HG03196 (cell line): ENCODE measurements at regions not wholly inside any gene's neighbourhood (a gene's known extent, or its start where the extent isn't known, plus 50 kb on each side); places are given as distances from the start of the nearest gene placed in this dataset.

ENCODE experiments used
- ATAC-seq: cut with Tn5 transposase; IDR thresholded peaks from one replicate; pipeline ENCODE4 v1.9.1; 2021; ENCODE audit not compliant: unreplicated experiment

GRCh38 chr9:73548201-73548600, 396.5 kb downstream of the ANXA1 start:
- ATAC-seq, result no peak

DNA sequence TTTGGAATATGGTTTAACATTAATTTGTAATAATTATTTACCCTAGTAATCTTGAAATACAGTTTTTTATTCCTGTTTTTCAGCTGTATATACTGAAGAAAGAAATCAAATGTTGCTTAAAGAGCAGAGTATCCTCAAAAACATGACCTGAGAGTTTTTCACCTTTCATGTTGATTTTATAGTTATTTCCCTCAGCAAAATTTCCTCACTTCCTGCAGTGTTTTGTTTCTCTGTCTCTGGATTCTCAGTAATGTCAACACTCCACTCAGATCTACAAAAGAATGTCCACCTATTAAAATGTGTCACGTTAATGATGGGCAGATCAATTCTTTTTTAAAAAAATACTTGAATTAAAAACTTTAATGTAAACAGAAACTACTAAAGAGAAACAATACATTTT, 398.3 kb downstream of the ANXA1 start:
- ATAC-seq, result no peak

DNA sequence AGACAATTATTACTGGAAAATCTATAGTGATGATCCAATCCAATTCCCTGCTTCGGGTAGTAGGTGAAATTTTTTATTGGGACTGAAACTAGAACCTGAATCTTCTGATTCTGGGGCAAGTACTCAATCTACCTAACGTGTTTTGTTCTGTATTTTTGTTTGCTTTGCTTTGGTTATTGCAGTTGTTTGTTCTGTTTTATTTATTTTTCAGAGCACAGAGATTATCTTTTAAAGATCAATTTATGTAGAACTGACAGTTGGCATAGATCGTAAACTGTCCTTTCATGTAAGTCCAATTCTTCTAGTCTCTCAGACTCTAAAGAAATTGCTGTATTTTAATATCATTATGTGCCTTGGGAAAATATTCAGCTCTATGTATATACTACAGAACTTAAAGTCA, 401.6 kb downstream of the ANXA1 start:
- no peak for ATAC-seq

- ATAC-seq, result no peak
Observed at GRCh38 chr9:73558471-73558870, 406.8 kb downstream of the ANXA1 start.

GRCh38 chr9:73565026-73565425, 413.4 kb downstream of the ANXA1 start:
- no peak for ATAC-seq

- ATAC-seq, result no peak
Observed at GRCh38 chr9:73565833-73566465, 414.3 kb downstream of the ANXA1 start.

DNA sequence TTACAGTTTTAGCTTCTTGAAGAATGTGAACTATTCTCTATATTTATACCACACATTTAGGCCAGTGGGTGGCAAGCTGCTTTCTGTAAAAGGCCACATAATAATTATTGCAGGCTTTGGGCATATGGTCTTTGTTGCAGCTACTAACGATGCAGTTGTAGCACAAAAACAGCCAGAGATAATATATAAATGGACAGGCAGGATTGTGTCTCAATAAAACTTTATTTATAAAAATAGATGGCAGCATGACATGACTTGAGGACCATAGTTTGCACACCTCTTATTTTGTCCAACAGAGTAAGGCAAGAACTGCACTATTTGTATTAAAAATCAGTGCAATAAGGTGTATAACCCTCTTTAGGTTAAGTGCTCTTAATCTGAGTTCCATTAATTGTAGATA, 415.0 kb downstream of the ANXA1 start:
- no peak for ATAC-seq

- no peak for ATAC-seq
Observed at GRCh38 chr9:73573235-73573634, 421.6 kb downstream of the ANXA1 start.

- ATAC-seq, result no peak
Observed at GRCh38 chr9:73575101-73576060, 423.7 kb downstream of the ANXA1 start.

- ATAC-seq, result no peak
Observed at GRCh38 chr9:73577848-73578247, 426.2 kb downstream of the ANXA1 start.

DNA sequence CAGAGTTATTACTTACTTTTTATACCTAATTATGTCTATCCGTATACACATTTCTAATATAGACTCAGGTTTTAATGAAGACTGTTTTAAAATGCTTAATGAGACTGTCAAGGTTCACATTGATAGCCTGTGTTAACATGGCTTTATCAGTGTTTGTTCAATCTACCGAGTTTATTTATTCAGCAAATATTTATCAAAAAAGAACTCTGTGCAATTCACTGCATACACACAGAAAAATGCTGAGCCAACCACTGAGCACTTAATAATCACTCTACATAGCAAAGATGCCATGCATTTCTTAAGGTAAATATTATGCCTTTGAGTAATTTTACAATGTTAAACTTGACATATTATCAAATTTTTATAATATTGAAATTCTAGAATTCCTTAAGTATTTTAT, 428.2 kb downstream of the ANXA1 start:
- ATAC-seq, result no peak

DNA sequence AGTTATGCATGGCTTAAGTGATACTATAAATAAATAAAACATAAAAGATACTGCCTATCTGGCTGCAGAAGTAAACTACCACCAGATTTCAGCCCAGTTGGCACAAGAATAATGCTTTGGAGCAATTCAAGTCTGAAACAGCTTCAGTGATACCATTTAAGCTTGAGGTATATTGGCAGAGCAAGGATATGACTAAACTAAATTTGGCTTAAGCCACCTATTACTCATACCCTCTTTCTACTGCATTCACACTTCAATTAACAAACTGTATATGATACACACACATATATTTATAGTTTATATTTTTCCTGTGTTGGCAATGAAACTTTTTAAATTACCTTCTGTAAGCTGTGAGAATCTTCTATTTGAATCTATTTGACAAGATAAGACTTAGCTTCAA, 431.9 kb downstream of the ANXA1 start:
- ATAC-seq, result no peak

DNA sequence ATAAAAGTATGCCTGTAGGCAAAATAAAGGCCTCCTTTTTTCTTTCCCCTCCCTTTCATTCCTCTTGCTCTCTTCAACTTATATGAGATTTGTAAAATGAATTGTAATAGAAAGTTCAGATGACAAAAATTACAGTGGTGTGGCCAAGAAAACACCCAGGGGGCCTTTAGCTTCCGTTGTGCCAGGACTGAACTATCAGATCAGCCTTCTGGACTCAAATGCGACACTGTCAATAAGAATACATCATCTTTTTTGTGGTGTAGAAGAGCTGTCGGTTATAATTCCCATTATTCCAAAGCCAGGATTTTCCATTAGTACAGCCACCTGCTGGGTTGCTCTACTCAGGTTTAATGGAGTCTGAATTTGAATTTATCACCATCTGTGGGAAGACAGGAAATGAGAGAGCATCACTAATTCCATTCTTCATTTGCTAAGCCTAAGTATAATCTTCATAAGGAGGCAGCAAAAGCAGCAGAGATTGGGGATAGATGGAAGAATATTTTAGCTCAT, 443.4 kb downstream of the ANXA1 start:
- no peak for ATAC-seq

DNA sequence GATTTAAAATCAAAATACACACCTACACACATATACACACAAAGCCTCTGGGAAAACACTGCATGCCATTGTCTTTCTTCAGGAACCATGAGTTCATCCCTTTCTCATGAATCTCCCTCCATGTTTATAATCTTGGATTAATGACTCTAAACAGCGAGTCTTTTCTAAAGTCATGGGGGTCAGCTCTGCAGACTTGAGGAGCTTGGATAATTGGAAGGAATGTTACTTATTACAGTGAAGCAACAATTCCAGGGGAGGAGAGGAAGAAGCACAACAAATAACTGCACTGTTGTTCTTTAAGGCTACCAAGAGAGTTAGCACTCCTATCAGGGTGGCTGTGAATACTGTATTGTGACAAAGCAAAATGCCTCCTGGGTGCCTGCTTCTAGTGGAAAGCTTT, 444.7 kb downstream of the ANXA1 start:
- no peak for ATAC-seq

DNA sequence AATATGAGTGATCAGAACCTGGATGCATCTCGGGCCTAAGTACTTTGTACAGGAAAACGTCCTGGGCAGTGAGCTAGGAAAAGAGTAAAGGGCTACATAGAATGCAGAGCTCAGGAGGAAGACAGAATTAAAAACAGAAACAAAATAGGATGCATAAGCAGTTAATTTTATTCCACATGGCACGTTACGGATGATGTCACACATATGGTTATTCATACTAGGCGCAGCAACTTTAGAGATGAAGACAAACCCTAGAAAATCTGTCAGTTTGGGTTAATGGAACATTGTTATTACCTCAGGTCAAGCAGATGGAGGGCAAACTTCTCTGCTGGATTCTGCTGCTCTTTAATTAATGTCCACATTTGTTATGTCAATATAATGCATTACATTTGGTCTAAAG, 445.4 kb downstream of the ANXA1 start:
- no peak for ATAC-seq

DNA sequence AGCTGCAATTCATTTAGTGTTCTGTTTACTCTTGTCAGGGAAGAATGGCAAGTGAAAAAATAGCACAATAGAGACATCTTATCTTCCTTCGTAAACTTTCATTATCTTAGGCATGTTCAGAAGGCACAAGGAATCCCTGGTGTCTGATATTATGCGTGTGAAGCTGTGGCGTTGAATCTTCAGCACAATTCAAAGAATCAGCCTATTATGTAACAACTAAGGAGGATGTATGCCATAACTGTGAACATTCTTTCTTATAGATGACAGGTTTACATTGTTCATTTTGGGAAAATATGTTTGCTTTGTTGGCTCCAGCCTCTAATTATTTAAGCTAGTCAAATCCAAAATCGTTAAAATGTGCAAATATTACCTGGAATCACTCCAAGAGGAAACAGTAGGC, 446.1 kb downstream of the ANXA1 start:
- ATAC-seq, result no peak

GRCh38 chr9:73609381-73609780, 457.7 kb downstream of the ANXA1 start:
- no peak for ATAC-seq

- ATAC-seq, result no peak
Observed at GRCh38 chr9:73611032-73611431, 459.4 kb downstream of the ANXA1 start.

- ATAC-seq, result no peak
Observed at GRCh38 chr9:73613092-73613701, 461.5 kb downstream of the ANXA1 start.

DNA sequence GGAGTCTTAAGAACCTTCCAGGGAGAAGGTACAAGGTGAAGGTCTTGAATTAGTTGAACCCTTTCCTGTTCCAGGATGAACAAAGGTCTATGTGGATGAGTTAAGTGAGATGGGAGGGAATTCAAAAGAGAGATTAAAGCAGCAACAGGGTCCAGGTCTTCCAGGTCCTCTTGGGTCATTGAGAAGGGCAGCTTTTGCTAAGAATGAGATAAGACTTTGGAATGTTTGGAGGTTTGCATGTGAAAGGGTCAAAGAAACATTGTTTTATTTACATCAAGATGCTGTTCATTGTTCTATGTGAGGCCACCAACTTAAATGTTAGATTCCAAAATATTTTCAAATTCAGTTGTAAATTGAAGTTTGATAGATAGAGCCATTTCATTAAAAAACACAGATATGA, 463.9 kb downstream of the ANXA1 start:
- no peak for ATAC-seq

DNA sequence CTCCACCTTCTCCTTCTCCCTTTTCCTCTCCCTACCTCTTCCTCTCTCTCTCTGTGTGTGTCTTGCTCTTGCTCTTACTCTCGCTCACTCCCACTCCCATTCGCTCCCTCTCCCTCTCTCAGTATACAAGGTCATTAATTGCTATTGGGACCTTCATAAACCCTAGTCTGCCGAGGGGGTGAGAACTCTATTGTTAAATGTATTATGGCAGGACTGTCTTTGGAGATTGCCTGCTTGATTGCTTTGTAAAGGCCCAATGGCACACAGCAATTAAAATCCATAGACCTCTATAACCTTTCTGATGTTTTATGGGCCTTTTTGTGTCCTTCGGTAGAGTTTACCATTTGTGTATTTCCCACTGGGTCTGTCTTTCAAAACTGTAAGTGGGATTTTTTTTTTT, 465.9 kb downstream of the ANXA1 start:
- no peak for ATAC-seq

- no peak for ATAC-seq
Observed at GRCh38 chr9:73640971-73641370, 489.3 kb downstream of the ANXA1 start.
